ENCODE measurements at regions not wholly inside any gene's neighbourhood (a gene's known extent, or its start where the extent isn't known, plus 50 kb on each side); places are given as distances from the start of the nearest gene placed in this dataset.

- TF ChIP-seq GABPA (IDR thresholded peaks at IDR 0.05; ENCODE audit: low read depth, low read length): no peak
- no peak for TF ChIP-seq GABPA (CRISPR knock-in tag; IDR thresholded peaks at IDR 0.05; ENCODE audit: low read depth)
Measured at GRCh38 chr6:115838763-115839401, 221.8 kb downstream of the FRK start (continued).

- BruUV-seq (replicated peaks): no TSS peak
- no peak for TF ChIP-seq ZBTB34 (CRISPR knock-in tag; IDR thresholded peaks at IDR 0.05)
- no peak for TF ChIP-seq SNRNP70 (IDR thresholded peaks at IDR 0.05; ENCODE audit: low read depth, low read length)
- TF ChIP-seq ZNF598 (CRISPR knock-in tag; IDR thresholded peaks at IDR 0.05; ENCODE audit: borderline replicate concordance): no peak
- TF ChIP-seq EZH2 (conservative IDR thresholded peaks at IDR 0.05; ENCODE audit: low read depth, low read length): no peak
- no peak for TF ChIP-seq ZNF230 (CRISPR knock-in tag; IDR thresholded peaks at IDR 0.05)
- no peak for TF ChIP-seq ZBTB25 (CRISPR knock-in tag; IDR thresholded peaks at IDR 0.05)
- TF ChIP-seq NCOA5 (CRISPR knock-in tag; IDR thresholded peaks at IDR 0.05): no peak
- no peak for TF ChIP-seq ATF7-NPFF (CRISPR knock-in tag; IDR thresholded peaks at IDR 0.05; ENCODE audit: low read depth)
- TF ChIP-seq RERE (CRISPR knock-in tag; IDR thresholded peaks at IDR 0.05; ENCODE audit: low read depth): no peak
- no peak for TF ChIP-seq MXD4 (CRISPR knock-in tag; IDR thresholded peaks at IDR 0.05)
- no peak for TF ChIP-seq RFXAP (CRISPR knock-in tag; IDR thresholded peaks at IDR 0.05; ENCODE audit: borderline replicate concordance)
Measured at GRCh38 chr6:115838216-115838615, 222.5 kb downstream of the FRK start.

More at GRCh38 chr6:115838216-115838615, 222.5 kb downstream of the FRK start:
- no peak overlapping the region for H2AFZ ChIP-seq (ENCODE audit: low read length)
- FAIRE-seq: no peak
- no peak overlapping the region for H3K4me3 ChIP-seq (replicated peaks in 1 of 3; ENCODE audit: insufficient read depth in 1 of 3, low read depth in 2 of 3, low read length in 3 of 3)
- WGBS (ENCODE audit: low lambda C conversion rate): 64% methylated on average over 4 of the region's 4 CpGs
- H3K36me3 ChIP-seq (replicated peaks in 1 of 2; ENCODE audit: control insufficient read depth in 1 of 2, insufficient read depth in 2 of 2, low read length in 2 of 2): no peaks in the 10 kb centered on the region
- ChIA-PET POLR2A (no interaction called here), CTCF (ENCODE audit: low intra/inter-chr PET ratio, low total read pairs) (no interaction called here)
- H3K9ac ChIP-seq (ENCODE audit: insufficient read depth, low read depth, low read length): no peak overlapping the region
- intact Hi-C loops (cut with micrococcal nuclease; ENCODE audit: unreplicated experiment): no loop called here
- in situ Hi-C loops (cut with HindIII; ENCODE audit: extremely low pct_ligation_motif_present, low pct_unique_long_range_greater_than_20kb): no loop called here
- no peaks in the 10 kb centered on the region for H3K4me1 ChIP-seq (ENCODE audit: insufficient read depth, low read length)
- no peak overlapping the region for H3K4me2 ChIP-seq (ENCODE audit: low read depth, low read length)
- no peaks in the 10 kb centered on the region for H4K20me1 ChIP-seq (ENCODE audit: insufficient read depth, low read length)
- no peaks in the 10 kb centered on the region for H3K9me3 ChIP-seq (ENCODE audit: low read length)
- H3K27me3 ChIP-seq (ENCODE audit: control insufficient read depth in 1 of 2, insufficient read depth in 2 of 2, low read length in 2 of 2): no peaks in the 10 kb centered on the region
- H3K79me2 ChIP-seq (ENCODE audit: insufficient read depth, low read length): no peaks in the 10 kb centered on the region
- DNase-seq (ENCODE audit: low spot score): no peak
- no peak for ATAC-seq
- no peak overlapping the region for H3K27ac ChIP-seq (ENCODE audit: extremely low read length, insufficient read depth, low read length)

All from HepG2 (cell line).